ENCODE measurements at regions not wholly inside any gene's neighbourhood (a gene's known extent, or its start where the extent isn't known, plus 50 kb on each side); places are given as distances from the start of the nearest gene placed in this dataset.

GRCh38 chr5:167307042-167307441 is 984.4 kb upstream of the WWC1 start:
- Mint-ChIP-seq H3K4me3 (no peak overlapping the region), H3K27me3 (no peaks in the 10 kb centered on the region), H3K9me3 (no peaks in the 10 kb centered on the region), H3K4me1 (no peaks in the 10 kb centered on the region), H3K36me3 (no peaks in the 10 kb centered on the region), H3K27ac (no peak overlapping the region)

GRCh38 chr5:167308466-167308865 is 983.0 kb upstream of the WWC1 start:
- H3K9me3 Mint-ChIP-seq, result no peaks in the 10 kb centered on the region
- no peak overlapping the region for H3K4me3 Mint-ChIP-seq
- H3K4me1 Mint-ChIP-seq, result no peaks in the 10 kb centered on the region
- H3K27me3 Mint-ChIP-seq, result no peaks in the 10 kb centered on the region
- no peaks in the 10 kb centered on the region for H3K36me3 Mint-ChIP-seq
- H3K27ac Mint-ChIP-seq, result no peak overlapping the region

- no peaks in the 10 kb centered on the region for H3K4me1 Mint-ChIP-seq
- H3K27me3 Mint-ChIP-seq, result no peaks in the 10 kb centered on the region
- H3K9me3 Mint-ChIP-seq, result no peaks in the 10 kb centered on the region
- no peak overlapping the region for H3K4me3 Mint-ChIP-seq
- H3K27ac Mint-ChIP-seq, result no peak overlapping the region
- H3K36me3 Mint-ChIP-seq, result no peaks in the 10 kb centered on the region
These were observed 981.4 kb upstream of the WWC1 start for GRCh38 chr5:167309941-167310517.

- Mint-ChIP-seq H3K9me3 (no peaks in the 10 kb centered on the region), H3K27me3 (no peaks in the 10 kb centered on the region), H3K4me3 (no peak overlapping the region), H3K4me1 (no peaks in the 10 kb centered on the region), H3K36me3 (no peaks in the 10 kb centered on the region), H3K27ac (no peak overlapping the region)
These were observed 980.1 kb upstream of the WWC1 start for GRCh38 chr5:167311340-167311739.

- Mint-ChIP-seq H3K9me3 (no peaks in the 10 kb centered on the region), H3K27me3 (no peaks in the 10 kb centered on the region), H3K4me3 (no peak overlapping the region), H3K27ac (no peak overlapping the region), H3K4me1 (no peaks in the 10 kb centered on the region), H3K36me3 (no peaks in the 10 kb centered on the region)
These were observed 979.2 kb upstream of the WWC1 start for GRCh38 chr5:167312225-167312624.

- Mint-ChIP-seq H3K27me3 (no peaks in the 10 kb centered on the region), H3K4me3 (no peak overlapping the region), H3K4me1 (no peaks in the 10 kb centered on the region), H3K36me3 (no peaks in the 10 kb centered on the region), H3K27ac (no peak overlapping the region), H3K9me3 (no peaks in the 10 kb centered on the region)
These were observed 975.7 kb upstream of the WWC1 start for GRCh38 chr5:167315762-167316161.

- H3K4me1 Mint-ChIP-seq, result no peaks in the 10 kb centered on the region
- H3K4me3 Mint-ChIP-seq, result no peak overlapping the region
- no peaks in the 10 kb centered on the region for H3K27me3 Mint-ChIP-seq
- H3K27ac Mint-ChIP-seq, result no peak overlapping the region
- H3K9me3 Mint-ChIP-seq, result no peaks in the 10 kb centered on the region
- H3K36me3 Mint-ChIP-seq, result no peaks in the 10 kb centered on the region
These were observed 973.6 kb upstream of the WWC1 start for GRCh38 chr5:167317884-167318283.

GRCh38 chr5:167319243-167319642 is 972.2 kb upstream of the WWC1 start:
- Mint-ChIP-seq H3K27ac (no peak overlapping the region), H3K4me1 (no peaks in the 10 kb centered on the region), H3K4me3 (no peak overlapping the region), H3K27me3 (no peaks in the 10 kb centered on the region), H3K9me3 (no peaks in the 10 kb centered on the region), H3K36me3 (no peaks in the 10 kb centered on the region)

- no peaks in the 10 kb centered on the region for H3K27me3 Mint-ChIP-seq
- H3K4me1 Mint-ChIP-seq, result no peaks in the 10 kb centered on the region
- no peak overlapping the region for H3K4me3 Mint-ChIP-seq
- H3K9me3 Mint-ChIP-seq, result no peaks in the 10 kb centered on the region
- no peak overlapping the region for H3K27ac Mint-ChIP-seq
- H3K36me3 Mint-ChIP-seq, result no peaks in the 10 kb centered on the region
These were observed 971.4 kb upstream of the WWC1 start for GRCh38 chr5:167320019-167320418.

- Mint-ChIP-seq H3K27me3 (no peaks in the 10 kb centered on the region), H3K36me3 (no peaks in the 10 kb centered on the region), H3K9me3 (peaks cover 26% of the 10 kb centered on the region), H3K27ac (no peak overlapping the region), H3K4me3 (no peak overlapping the region), H3K4me1 (no peaks in the 10 kb centered on the region)
These were observed 959.1 kb upstream of the WWC1 start for GRCh38 chr5:167332309-167332708.

- Mint-ChIP-seq H3K36me3 (no peaks in the 10 kb centered on the region), H3K4me1 (no peaks in the 10 kb centered on the region), H3K27ac (no peak overlapping the region), H3K4me3 (no peak overlapping the region), H3K9me3 (peaks cover 13% of the 10 kb centered on the region), H3K27me3 (no peaks in the 10 kb centered on the region)
These were observed 955.3 kb upstream of the WWC1 start for GRCh38 chr5:167336161-167336560.

- no peaks in the 10 kb centered on the region for H3K36me3 Mint-ChIP-seq
- H3K4me3 Mint-ChIP-seq, result no peak overlapping the region
- no peaks in the 10 kb centered on the region for H3K4me1 Mint-ChIP-seq
- H3K9me3 Mint-ChIP-seq, result peaks cover 5% of the 10 kb centered on the region
- no peaks in the 10 kb centered on the region for H3K27me3 Mint-ChIP-seq
- no peak overlapping the region for H3K27ac Mint-ChIP-seq
These were observed 952.2 kb upstream of the WWC1 start for GRCh38 chr5:167339205-167339604.

- H3K27me3 Mint-ChIP-seq, result no peaks in the 10 kb centered on the region
- no peak overlapping the region for H3K27ac Mint-ChIP-seq
- H3K9me3 Mint-ChIP-seq, result no peaks in the 10 kb centered on the region
- H3K4me3 Mint-ChIP-seq, result no peak overlapping the region
- H3K36me3 Mint-ChIP-seq, result no peaks in the 10 kb centered on the region
- H3K4me1 Mint-ChIP-seq, result no peaks in the 10 kb centered on the region
These were observed 945.0 kb upstream of the WWC1 start for GRCh38 chr5:167346461-167346860.

- Mint-ChIP-seq H3K4me3 (no peak overlapping the region), H3K27ac (no peak overlapping the region), H3K27me3 (no peaks in the 10 kb centered on the region), H3K36me3 (no peaks in the 10 kb centered on the region), H3K9me3 (no peaks in the 10 kb centered on the region), H3K4me1 (no peaks in the 10 kb centered on the region)
These were observed 943.1 kb upstream of the WWC1 start for GRCh38 chr5:167348251-167348926.

- H3K9me3 Mint-ChIP-seq, result no peaks in the 10 kb centered on the region
- no peak overlapping the region for H3K4me3 Mint-ChIP-seq
- H3K27ac Mint-ChIP-seq, result no peak overlapping the region
- H3K27me3 Mint-ChIP-seq, result no peaks in the 10 kb centered on the region
- no peaks in the 10 kb centered on the region for H3K4me1 Mint-ChIP-seq
- no peaks in the 10 kb centered on the region for H3K36me3 Mint-ChIP-seq
These were observed 942.5 kb upstream of the WWC1 start for GRCh38 chr5:167348980-167349379.

GRCh38 chr5:167351316-167351715 is 940.1 kb upstream of the WWC1 start:
- Mint-ChIP-seq H3K9me3 (no peaks in the 10 kb centered on the region), H3K36me3 (no peaks in the 10 kb centered on the region), H3K27ac (no peak overlapping the region), H3K27me3 (no peaks in the 10 kb centered on the region), H3K4me1 (no peaks in the 10 kb centered on the region), H3K4me3 (no peak overlapping the region)

- Mint-ChIP-seq H3K27me3 (no peaks in the 10 kb centered on the region), H3K4me3 (no peak overlapping the region), H3K4me1 (no peaks in the 10 kb centered on the region), H3K9me3 (no peaks in the 10 kb centered on the region), H3K36me3 (no peaks in the 10 kb centered on the region), H3K27ac (no peak overlapping the region)
These were observed 938.6 kb upstream of the WWC1 start for GRCh38 chr5:167352801-167353200.
